NCI-H82 treated with DMSO at 0.1 percent for 48 hours (cell line): ENCODE measurements at regions not wholly inside any gene's neighbourhood (a gene's known extent, or its start where the extent isn't known, plus 50 kb on each side); places are given as distances from the start of the nearest gene placed in this dataset.

ENCODE experiments used
- DNase-seq: peaks from one replicate; lab custom pipeline; 2025; ENCODE audit not compliant: unreplicated experiment; lab: John Stamatoyannopoulos, UW

DNA sequence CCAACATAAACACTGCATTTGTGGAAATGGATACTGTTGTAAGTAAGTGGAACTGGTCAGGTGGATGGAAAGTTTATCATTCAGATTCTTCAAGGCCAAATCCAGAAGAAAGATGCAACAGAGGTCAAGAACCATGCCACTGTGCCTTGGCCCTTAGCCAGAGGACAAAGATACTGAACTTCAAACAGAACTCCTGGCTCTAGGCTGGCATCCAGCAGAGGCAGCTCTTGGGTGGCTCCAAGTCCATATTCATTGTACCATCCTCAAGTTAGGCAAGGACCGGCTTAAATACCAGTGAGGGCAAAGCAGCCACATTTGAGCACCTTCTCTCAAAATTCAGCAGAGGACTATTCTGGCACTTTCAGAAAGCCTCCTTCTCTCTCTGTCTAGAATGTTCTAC lies 53.2 kb downstream of the DNAAF9 start:
- no peak for DNase-seq

GRCh38 chr20:3353646-3354045 lies 53.8 kb downstream of the DNAAF9 start:
- DNase-seq: no peak

DNA sequence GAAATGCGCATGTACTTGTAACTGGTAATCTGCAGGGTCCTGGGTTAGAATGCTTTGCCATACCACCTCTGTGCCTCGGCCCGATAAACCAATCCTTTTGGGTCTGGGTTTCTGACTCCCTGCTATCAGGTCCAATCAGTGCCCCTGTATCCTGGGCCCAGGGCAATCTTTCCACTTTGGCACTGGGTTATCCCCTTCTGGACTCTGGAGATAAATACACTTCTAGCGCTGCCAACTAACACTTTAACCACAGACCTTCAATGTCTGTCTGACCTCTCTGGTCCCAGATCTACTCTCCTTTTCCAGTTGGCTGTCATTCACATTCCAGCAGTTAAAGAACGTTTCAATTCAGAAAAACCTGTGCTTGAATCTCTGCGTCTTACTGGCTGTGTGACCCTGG lies 55.3 kb downstream of the DNAAF9 start:
- no peak for DNase-seq

DNA sequence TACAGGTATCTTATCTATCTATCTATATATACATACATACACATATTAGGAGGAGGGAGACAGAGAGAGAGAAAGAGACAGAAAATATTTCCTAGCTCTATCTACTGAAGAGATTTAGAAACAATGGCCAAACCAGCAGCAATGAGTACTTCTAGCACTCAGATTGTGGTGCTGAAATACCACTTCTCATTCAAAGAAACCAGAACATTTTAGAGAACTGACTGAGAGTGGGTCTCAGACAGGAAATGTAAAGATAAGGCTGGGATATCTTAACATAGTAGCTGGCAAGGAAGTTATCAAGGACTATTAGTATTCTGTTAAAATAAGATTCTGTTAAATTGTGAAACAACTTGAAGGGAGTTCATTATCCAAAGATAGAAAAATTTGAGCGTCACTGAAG lies 57.0 kb downstream of the DNAAF9 start:
- DNase-seq: no peak

GRCh38 chr20:3349786-3350185 lies 57.7 kb downstream of the DNAAF9 start:
- no peak for DNase-seq

DNA sequence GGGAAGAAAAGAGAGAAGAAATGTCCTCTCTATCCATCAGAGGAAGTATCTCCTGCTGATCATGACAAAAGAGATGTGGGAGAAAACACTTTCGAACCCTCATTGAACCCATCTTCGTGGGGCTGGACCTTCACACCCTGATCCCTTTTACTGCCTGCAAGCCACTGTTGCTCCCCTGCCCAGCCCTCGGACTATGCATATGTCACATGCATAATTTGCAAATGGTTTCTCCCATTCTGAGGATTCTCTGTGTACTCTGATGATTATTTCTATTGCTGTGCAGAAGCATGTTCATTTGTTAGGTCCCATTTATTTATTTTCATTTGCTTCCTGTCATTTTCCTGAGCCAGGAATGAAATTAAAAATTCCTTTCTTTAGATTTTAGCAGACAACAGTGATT lies 64.7 kb downstream of the DNAAF9 start:
- no peak for DNase-seq

GRCh38 chr20:3340443-3340842 lies 67.0 kb downstream of the DNAAF9 start:
- no peak for DNase-seq

DNA sequence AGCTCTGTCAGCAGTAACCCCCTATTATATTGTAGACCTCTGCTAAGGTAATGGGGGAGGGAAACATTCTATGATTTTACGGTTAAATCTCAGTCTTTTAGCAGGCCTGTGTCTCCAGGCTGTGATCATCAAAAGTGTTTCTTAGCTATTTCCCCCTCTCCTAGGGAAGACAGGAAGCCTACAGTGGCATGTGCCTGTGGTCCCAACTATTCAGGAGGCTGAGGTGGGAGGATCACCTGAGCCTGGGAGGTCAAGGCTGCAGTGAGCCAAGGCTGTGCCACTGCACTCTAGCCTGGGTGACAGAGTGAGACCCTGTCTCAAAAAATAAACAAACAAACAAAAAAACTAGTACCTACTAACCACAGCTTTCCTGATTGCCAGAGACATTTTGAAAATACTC lies 67.9 kb downstream of the DNAAF9 start:
- DNase-seq: no peak

GRCh38 chr20:3339076-3339475 lies 68.4 kb downstream of the DNAAF9 start:
- DNase-seq: no peak

DNA sequence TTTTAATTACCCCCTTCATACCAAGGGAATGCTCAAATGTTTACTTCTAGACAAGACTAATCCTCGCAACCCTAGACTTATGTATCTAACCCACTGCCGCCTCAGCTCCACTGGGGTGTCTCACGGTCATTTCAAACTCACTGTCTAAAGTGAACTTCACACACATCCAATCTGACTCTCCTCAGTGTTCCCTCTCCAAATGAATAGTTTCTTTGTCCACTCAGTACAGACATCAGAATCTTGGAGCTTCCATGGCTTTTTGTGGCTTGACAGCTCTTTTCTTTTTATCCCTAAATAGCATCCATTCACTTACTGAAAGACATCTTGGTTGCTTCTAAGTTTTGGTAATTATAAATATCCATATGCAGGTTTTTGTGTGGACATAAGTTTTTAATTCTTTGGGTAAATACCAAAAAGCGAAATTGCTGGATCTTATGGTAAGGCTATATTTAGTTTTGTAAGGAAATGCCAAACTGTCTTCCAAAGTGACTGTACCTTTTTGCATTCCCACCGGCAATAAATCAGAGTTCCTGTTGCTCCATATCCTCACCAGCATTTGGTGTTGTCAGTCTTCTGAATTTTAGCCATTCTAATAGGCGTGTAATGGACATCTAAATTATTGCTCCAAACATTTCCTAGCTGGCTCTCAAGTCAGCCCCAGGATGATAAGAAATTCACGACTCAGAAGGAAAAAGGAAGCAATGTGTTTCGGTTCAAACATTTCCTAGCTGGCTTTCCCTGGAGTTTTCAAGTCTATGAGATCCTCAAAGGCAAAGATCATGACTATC lies 73.1 kb downstream of the DNAAF9 start:
- DNase-seq: no peak

DNA sequence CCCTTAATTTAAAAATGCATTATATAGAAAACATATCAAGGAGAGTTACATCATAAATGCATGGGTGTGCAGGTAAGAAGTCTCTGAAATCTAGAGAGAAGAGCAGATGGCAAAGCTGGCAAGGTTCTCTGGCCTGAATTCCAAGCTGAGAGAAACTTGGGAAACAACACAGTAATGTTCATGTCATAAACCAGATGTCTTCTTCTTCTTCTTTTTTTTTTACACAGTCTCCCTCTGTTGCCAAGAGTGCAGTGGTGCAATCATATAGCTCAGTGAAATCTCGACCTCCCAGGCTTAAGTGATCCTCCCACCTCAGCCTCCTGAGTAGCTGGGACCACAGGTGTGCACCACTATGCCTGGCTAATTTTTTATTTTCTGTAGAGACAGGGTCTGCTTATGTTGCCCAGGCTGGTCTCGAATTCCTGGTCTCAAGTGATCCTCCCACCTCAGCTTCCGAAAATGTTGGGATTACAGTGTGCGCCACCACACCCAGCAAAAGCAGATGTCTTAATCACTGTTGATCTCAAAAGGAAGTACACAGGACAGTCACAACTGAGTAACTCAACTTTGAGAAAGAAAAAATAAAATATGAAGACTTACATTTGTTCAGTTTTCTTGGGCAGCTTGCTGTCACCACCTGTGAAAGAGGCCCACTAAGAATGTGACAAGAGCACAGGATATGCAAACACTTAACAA lies 77.3 kb downstream of the DNAAF9 start:
- no peak for DNase-seq

- no peak for DNase-seq
Observed at GRCh38 chr20:3328501-3328900, 79.0 kb downstream of the DNAAF9 start.

GRCh38 chr20:3326779-3327521 lies 80.5 kb downstream of the DNAAF9 start:
- DNase-seq: no peak

DNA sequence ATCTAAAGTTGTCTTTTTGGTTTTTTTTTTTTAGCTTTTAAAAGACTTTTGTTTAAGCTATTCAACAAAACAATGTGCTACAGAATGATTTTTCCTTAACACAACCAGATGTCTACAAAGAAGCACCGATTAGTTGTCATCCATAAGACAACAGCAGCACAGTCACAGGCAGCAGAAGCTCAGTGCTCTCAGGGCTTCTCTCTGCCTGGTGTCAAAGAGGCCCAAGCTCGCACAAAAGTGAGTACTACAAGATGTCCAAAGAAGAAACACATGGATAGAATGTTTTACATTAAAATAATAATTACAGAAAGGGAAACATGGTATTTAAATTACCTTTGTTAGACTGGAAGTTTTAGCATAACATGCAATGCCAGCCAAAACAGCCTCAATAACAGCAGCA lies 81.6 kb downstream of the DNAAF9 start:
- no peak for DNase-seq

DNA sequence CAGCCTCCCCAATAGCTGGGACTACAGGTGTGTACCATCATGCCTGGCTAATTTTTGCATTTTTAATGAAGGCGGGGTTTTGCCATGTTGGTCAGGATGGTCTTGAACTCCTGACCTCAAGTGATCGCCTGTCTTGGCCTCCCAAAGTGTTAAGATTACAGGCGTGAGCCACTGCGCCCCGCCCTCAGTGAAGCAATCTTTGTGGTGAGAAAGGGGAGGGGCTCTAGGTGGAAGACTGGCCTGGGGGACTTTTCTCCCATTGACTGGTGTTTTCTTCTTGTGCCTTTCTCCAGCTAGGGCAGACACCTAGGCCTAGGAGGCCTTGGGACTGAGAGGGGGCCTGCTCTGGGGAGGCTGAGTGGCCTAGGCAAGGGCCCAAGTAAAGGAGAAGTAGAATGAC lies 84.1 kb downstream of the DNAAF9 start:
- DNase-seq: no peak

- no peak for DNase-seq
Observed at GRCh38 chr20:3318226-3318884, 79.4 kb upstream of the SLC4A11 start.

GRCh38 chr20:3316136-3316535 lies 77.1 kb upstream of the SLC4A11 start:
- DNase-seq: no peak

DNA sequence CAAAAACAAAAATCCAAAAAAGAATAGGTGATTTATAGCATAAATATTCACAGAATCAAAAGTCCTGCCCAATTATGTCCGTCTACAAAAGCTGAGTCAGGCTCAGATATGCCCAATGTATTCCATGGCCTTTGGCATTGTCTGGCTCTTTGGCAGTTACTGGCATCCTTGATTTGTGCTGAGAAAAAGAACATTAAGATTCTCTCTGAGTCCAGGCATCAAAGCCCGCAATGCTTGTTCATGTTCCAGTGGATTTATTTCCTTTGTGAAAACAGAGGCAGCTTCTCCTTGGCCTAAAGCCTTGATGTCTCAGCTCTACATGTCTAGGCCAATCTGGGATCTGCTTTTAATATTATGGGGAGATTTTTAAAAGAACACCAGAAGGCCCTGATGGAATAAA lies 76.1 kb upstream of the SLC4A11 start:
- no peak for DNase-seq

GRCh38 chr20:3314391-3314790 lies 75.4 kb upstream of the SLC4A11 start:
- DNase-seq: no peak

GRCh38 chr20:3313683-3314065 lies 74.7 kb upstream of the SLC4A11 start:
- DNase-seq: no peak

GRCh38 chr20:3312940-3313682 lies 74.1 kb upstream of the SLC4A11 start:
- peak; percentile 13 for DNase-seq
